NCI-H2227 treated with DMSO at 0.1 percent for 48 hours (cell line): ENCODE measurements at regions not wholly inside any gene's neighbourhood (a gene's known extent, or its start where the extent isn't known, plus 50 kb on each side); places are given as distances from the start of the nearest gene placed in this dataset.

Source experiments
- DNase-seq: peaks from one replicate; lab custom pipeline; 2025; lab: John Stamatoyannopoulos, UW

DNA sequence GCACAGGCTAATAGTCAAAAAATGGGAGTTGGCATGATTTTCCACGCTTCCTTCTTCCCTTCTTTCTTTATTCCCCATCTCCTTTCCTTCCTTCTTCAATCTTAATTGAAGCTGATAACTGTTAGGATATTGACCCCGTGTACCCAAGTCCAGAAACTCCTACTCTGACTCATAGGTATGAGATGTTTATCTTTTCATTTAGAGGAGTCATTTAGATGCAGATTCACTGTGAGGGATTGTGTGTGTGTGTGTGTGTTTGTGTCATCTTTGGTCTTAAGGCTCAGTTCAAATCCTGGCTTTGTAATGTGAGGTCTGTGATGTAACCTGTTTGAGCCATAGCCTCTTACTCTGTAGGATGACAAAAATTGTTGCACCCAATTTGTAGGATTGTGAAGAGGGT is 332.0 kb upstream of the MAF start:
- DNase-seq, result no peak

- no peak for DNase-seq
Measured at GRCh38 chr16:79931721-79932120, 331.2 kb upstream of the MAF start.

DNA sequence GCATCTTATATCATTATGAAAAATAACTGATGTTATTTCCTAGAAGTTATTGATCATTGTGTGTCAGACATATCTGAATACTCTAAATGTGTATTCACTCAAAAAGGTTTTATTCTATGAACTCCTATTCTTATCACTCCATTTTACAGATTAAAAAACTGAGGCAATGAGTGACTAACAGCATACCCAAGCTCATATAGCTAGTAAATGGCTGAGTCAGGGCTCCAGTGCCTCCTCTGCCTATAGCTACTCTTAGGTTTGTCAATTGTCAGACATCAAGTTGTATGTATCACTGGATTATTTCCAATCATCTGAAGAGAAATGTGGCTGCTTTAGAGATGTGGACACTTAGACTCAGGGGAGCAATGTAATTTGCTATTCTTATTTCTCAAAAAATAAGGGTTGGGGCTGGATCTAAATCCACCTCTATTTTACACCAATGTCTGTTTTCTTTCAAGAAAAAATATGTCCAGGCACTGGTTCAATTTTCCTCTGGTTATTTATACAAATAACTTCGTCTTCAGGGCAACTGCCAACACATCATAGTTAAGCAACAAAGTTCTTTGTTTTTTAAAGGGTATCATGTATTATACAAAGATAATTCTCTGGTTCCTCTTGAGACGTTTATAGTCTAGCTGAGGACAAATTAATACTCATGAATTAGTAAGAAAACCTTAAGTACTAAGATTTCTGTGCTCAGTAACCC is 328.9 kb upstream of the MAF start:
- DNase-seq, result no peak

DNA sequence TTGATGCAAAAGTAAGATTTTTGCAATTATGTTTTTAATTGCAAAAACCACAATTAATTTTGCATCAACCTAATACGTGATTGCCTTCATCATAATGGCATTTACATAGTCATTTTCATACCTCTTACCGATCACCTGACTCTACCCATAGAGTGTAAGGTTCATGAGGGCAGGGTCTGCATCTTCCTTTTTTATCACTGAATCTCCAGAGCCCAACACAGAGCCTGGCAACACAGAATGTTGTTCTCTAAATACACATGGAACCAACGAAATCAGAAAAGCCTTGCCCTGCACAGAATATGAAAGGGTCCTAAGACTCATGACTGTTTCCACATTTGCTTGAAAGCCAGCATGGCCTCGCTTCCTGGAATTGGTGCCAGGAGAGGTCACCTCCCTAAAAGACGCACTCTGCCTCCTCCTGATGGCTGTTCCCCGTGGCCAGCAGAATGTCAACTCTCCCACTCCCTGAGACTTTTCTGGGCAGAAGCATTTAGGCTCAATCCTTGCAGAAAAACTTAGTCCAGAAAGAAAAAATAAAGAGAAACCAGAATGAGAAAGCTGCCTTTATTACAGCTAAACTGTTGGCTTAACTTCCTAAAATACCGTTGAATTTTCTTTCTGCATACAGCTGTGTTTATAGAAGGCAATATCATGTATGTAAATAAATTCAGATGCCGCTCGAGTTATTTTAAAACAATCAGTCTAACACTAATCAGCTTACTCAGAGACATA is 327.8 kb upstream of the MAF start:
- DNase-seq, result no peak

GRCh38 chr16:79926451-79927205 is 326.1 kb upstream of the MAF start:
- DNase-seq, result no peak

DNA sequence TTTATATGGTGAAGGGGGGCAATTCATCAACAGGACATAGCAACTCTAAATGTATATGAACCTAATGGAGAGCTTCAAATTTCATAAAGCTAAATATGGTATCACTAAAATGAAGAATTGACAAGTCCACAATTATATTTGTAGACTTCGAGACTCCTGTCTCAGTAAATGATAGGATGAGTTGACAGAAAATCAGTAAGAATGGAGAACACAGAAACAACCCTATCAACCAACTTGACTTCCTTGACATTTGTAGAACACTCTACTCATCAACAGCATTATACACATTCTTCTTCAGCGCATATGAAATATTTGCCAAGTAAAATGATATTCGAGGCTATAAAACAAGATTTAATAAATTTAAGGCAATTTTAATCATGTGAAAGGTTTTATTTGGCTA is 322.9 kb upstream of the MAF start:
- DNase-seq, result no peak

GRCh38 chr16:79920685-79921084 is 320.1 kb upstream of the MAF start:
- no peak for DNase-seq

GRCh38 chr16:79918916-79919315 is 318.4 kb upstream of the MAF start:
- no peak for DNase-seq

DNA sequence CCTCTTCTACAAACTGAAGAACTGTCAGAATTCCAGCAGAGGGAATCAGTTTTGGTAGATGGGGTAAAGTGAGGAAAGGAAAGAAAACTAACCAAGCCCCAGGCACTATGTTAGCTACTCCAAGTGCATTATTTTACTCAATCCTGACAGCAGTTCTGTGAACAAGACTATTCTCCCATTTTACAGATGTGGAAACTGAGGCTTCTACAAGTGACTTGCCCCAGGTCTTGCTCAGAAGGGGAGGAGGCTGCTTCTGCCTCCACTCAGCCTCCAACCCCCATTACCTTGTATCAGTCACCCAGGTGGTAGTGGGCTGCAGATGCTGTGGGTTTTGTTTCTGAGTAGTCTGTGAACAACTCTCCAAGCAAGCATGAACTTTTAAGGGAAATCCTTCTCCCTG is 315.2 kb upstream of the MAF start:
- no peak for DNase-seq

- no peak for DNase-seq
Measured at GRCh38 chr16:79914961-79915720, 314.6 kb upstream of the MAF start.

DNA sequence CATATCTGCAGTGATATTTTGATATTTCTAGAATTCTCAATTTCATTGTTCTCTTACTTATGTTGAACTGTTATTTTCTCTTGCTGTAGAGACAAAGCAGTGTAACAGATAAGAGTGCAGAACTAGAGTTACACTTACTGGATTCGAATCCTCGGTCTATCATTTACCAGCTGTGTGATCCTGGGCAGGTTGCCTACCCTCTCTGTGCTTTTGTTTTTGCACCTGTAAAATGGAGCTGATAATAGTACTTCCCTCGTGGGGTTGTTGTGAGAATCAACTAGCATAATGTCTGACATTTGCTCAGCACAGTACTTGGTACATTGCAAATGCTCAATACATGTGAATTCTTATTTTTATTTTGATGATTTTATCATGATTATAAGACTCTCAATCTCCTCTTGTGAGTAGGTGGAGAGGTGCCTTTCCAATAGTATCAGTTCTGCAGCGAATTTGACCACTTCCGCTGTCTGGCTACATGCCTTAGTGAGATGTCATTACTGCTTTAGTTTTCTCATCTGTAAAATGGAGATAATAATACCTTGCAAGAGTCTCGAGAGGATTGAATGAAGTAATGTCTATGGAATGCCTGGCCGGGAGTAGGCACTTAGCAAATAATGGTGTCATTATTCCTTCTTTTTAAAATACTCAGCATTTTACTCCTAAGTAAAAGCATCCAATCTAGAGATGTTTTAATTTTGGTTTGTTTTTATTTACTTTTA is 312.2 kb upstream of the MAF start:
- DNase-seq, result no peak

- no peak for DNase-seq
Measured at GRCh38 chr16:79911660-79912059, 311.1 kb upstream of the MAF start.

DNA sequence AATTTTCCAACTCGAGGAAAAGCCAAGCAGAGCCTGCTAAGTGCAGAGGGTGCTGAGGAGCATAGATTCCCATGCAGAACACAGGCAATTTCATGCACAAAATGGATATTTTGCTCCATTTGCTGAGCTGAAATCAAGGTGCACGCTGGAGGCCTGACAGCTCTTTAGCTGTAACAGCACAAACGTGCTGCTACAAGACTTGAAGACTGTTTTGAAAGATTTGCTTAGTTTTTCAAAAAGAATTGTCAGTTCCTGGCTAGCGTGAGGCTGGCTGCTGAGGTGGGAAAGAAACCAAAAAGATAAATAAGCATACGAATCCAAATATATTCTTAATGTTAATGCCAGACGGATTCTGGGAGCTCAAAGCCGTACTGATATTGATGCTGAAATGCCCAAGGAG is 309.0 kb upstream of the MAF start:
- DNase-seq, result no peak

GRCh38 chr16:79903471-79903870 is 302.9 kb upstream of the MAF start:
- DNase-seq, result no peak

DNA sequence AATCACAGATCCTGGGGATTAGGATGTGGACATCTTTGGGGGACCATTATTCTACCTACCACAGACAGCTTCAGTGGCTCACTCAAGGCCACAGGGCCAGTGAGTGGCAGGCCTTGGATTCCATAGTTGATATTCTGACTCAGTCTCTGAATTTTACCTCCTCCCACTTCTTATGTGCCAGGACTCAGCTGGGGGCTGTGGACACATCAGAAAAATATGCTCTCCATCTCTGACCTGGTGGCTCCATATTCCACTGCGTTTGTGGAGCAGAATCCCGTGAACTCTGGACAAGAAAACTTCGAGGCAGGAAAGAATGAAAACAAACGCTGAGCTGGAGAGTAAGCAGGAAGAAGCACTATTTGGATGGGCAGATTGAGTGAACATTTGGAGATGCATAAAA is 301.8 kb upstream of the MAF start:
- no peak for DNase-seq

GRCh38 chr16:79901522-79901921 is 301.0 kb upstream of the MAF start:
- no peak for DNase-seq

- no peak for DNase-seq
Measured at GRCh38 chr16:79899716-79900115, 299.2 kb upstream of the MAF start.

DNA sequence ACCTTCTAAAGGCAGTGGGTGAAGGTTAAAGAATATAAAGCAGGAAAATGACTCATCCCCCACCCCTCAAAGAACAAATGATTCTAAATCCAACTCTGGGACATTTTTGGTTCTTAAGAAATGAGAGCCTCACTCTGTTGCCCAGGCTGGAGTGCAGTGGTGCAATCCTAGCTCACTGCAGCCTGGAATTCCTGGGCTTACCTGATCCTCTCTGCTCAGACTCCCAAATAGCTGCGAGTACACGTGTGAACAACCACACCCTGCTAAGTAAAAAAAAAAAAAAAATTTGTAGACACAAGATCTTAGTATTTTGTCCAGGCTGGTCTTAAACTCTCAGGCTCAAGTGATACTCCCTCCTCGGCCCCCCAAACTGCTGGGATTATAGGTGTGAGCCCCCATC is 298.8 kb upstream of the MAF start:
- DNase-seq, result no peak

- DNase-seq, result no peak
Measured at GRCh38 chr16:79898703-79899102, 298.2 kb upstream of the MAF start.

- no peak for DNase-seq
Measured at GRCh38 chr16:79897453-79898146, 297.1 kb upstream of the MAF start.

- DNase-seq, result no peak
Measured at GRCh38 chr16:79897104-79897452, 296.5 kb upstream of the MAF start.
